Astrocyte of the cerebellum (primary cell): ENCODE measurements at regions not wholly inside any gene's neighbourhood (a gene's known extent, or its start where the extent isn't known, plus 50 kb on each side); places are given as distances from the start of the nearest gene placed in this dataset.

ENCODE experiments used
- DNase-seq: peaks from one replicate; pipeline ENCODE4 v3.0.0-alpha.2; 2011; ENCODE audit warnings: low read depth
- H3K4me3 ChIP-seq: 2 replicates; pipeline ENCODE4 v1.5.1; 2011; ENCODE audit warnings: mild to moderate bottlenecking, low read depth, low read length, moderate library complexity
- in situ Hi-C: cut with HindIII; loops from 2 replicates; pipeline ENCODE4 v1.10.0; 2017; ENCODE audit warnings: low sequenced_read_pairs
- TF ChIP-seq, protein P1 (sequence below): IDR thresholded peaks from 2 replicates; pipeline ENCODE4 v1.5.1; 2012; ENCODE audit warnings: low read length, low read depth, moderate library complexity, mild to moderate bottlenecking; ENCODE audit errors: missing control alignments

DNA sequence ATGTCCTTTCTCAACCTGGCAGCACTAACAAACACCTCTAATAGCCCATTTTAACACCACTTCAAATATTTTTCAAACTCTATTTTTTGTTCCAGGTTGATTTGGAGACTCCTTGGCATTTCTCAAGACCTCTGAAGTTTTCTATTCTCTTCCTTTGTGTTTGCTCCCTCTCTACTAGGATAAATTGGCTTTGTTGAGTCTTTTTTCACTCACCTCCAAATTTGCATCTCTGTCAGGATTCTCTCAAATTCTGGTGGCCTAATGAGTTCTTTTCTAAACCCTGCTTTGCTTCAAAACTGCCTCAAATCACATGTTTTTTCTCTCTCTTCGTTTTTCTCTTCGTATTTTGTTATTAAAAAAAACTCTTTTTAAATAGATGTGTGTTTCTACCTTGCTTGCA is 582.2 kb upstream of the ADGRL4 start:
- TF ChIP-seq, protein P1, sequence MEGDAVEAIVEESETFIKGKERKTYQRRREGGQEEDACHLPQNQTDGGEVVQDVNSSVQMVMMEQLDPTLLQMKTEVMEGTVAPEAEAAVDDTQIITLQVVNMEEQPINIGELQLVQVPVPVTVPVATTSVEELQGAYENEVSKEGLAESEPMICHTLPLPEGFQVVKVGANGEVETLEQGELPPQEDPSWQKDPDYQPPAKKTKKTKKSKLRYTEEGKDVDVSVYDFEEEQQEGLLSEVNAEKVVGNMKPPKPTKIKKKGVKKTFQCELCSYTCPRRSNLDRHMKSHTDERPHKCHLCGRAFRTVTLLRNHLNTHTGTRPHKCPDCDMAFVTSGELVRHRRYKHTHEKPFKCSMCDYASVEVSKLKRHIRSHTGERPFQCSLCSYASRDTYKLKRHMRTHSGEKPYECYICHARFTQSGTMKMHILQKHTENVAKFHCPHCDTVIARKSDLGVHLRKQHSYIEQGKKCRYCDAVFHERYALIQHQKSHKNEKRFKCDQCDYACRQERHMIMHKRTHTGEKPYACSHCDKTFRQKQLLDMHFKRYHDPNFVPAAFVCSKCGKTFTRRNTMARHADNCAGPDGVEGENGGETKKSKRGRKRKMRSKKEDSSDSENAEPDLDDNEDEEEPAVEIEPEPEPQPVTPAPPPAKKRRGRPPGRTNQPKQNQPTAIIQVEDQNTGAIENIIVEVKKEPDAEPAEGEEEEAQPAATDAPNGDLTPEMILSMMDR = no peak
- in situ Hi-C loops = no loop called here
- H3K4me3 ChIP-seq = no peak overlapping the region
- DNase-seq = no peak

DNA sequence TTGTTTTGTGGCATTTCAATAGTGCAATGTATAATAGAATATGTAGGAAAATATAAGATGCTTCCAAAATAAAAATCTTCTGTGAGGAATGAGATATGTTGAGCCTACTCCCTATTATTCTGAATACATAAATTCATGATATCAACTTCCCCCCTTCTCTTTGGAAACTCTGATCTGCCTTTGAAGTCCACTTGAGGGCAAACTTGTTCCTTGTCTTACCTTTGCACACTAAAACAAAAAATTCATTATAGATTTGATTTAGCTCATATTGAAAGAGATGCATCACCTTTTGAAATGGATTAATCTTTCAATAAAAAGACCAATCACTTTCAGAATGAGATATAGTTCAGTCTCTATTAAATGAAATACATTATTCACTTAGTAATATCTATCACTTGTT is 580.7 kb upstream of the ADGRL4 start:
- in situ Hi-C loops = no loop called here
- no peak overlapping the region for H3K4me3 ChIP-seq
- no peak for DNase-seq
- TF ChIP-seq, protein P1 = no peak

DNA sequence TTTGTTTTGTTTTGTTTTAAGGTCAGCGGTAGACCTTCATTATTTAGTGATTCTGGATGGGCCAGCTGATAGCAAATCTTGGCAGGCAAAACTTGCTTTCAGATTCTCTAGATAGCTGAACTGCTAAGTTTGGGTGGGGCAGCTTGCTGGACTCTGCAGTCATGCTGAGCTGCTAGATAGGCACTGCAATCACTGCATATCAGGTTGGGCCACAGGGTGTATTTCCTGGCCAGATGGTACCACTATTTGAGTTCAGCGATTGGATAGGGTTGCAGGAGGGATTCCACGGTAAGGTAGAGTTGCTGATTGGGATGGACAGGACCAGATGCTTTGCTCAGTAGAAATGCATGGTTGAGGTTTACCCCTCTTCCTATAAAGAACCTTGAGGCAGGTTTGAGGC is 579.3 kb upstream of the ADGRL4 start:
- in situ Hi-C loops = no loop called here
- H3K4me3 ChIP-seq = no peak overlapping the region
- TF ChIP-seq, protein P1 = no peak
- no peak for DNase-seq

DNA sequence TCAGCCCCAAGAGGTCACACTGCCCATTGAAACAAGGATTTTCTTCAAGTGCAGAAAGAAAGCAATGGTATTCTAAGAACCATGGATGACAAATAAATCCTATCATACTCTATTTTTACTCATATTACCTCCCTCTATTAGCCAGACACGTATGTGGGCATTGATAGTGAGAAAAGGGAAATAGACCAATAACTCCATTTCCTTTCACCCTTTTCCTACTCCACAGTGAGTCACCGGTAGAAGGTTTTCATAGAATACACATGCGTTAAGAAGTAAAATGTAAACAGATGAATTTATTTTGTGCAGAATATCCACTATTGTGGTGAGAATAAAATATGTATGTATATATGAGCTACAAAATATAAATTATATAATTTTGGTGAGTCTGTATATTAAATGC is 568.9 kb upstream of the ADGRL4 start:
- no peak overlapping the region for H3K4me3 ChIP-seq
- DNase-seq = no peak
- in situ Hi-C loops = no loop called here
- TF ChIP-seq, protein P1 = no peak

DNA sequence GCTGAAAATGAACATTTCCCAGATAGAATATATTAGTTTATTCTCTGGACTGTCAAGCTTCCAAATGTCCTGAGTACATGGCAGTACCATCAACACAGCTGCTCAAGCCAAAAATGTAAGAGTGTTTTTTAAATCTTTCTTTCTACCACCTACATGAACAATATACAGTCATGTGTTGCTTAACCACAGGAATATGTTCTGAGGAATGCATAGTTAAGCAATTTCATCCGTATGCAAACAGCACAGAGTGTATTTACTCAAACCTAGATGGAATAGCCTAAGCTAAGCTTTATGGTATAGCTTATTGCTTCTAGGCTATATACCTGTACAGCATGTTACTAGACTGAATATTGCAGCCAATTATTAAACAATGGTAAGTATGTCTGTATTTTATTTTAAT is 561.9 kb upstream of the ADGRL4 start:
- TF ChIP-seq, protein P1 = no peak
- in situ Hi-C loops = no loop called here
- no peak overlapping the region for H3K4me3 ChIP-seq
- DNase-seq = no peak

DNA sequence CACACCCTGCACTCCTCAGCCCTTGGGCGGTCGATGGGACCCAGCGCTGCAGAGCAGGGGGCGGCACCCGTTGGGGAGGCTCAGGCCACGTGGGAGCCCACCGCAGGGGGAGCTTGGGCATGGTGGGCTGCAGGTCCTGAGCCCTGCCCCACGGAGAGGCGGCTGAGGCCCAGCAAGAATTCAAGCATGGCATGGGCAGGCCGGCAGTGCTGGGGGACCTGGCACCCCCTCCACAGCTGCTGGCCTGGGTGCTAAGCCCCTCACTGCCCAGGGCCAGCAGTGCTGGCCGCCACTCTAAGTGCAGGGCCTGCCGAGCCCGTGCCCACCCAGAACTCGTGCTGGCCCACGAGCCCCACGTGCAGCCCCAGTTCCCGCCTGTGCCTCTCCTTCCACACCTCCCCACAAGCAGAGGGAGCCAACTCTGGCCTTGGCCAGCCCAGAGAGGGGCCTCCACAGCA is 555.0 kb upstream of the ADGRL4 start:
- no peak overlapping the region for H3K4me3 ChIP-seq
- TF ChIP-seq, protein P1 = no peak
- no peak for DNase-seq
- in situ Hi-C loops = no loop called here

DNA sequence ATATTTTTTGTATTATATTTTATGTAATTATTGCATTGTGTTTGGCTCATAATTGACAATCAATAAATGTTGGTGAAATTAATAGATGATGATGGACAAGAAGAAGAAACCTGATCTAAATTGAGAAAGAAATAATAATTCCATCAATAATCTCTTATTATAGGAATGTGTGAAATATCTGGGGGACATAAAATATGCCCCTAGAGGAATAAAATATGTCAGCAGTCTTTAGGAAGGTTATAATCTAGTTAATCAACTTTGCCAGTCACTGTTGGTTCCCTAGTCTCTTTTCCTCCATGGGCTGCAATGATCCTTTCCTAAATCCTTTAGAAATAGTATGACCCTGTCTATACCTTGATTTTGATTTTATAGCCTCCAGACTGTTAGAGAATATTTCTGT is 549.7 kb upstream of the ADGRL4 start:
- no peak for DNase-seq
- H3K4me3 ChIP-seq = no peak overlapping the region
- in situ Hi-C loops = no loop called here
- TF ChIP-seq, protein P1 = no peak
